Ecto neural progenitor cell (in vitro differentiated cells): ENCODE measurements at regions not wholly inside any gene's neighbourhood (a gene's known extent, or its start where the extent isn't known, plus 50 kb on each side); places are given as distances from the start of the nearest gene placed in this dataset.
"Not testable (repeated sequence)": the region's sequence is repeated elsewhere in the genome, so short reads cannot be mapped to it uniquely, and the experiment has no call there.

Experiments used
- DNase-seq: peaks from one replicate; pipeline ENCODE4 v3.0.0-alpha.2; 2018; ENCODE audit warnings: low spot score

GRCh38 chr11:12585861-12586260 lies 88.4 kb upstream of the TEAD1 start:
- DNase-seq, result no peak

GRCh38 chr11:12587333-12587991 lies 86.8 kb upstream of the TEAD1 start:
- no peak for DNase-seq

- DNase-seq, result no peak
Observed at GRCh38 chr11:12591706-12592105, 82.5 kb upstream of the TEAD1 start.

GRCh38 chr11:12592283-12592682 lies 81.9 kb upstream of the TEAD1 start:
- no peak for DNase-seq

- not testable (repeated sequence) for DNase-seq
Observed at GRCh38 chr11:12595089-12595847, 79.0 kb upstream of the TEAD1 start.

- DNase-seq, result no peak
Observed at GRCh38 chr11:12598330-12599256, 75.6 kb upstream of the TEAD1 start.

GRCh38 chr11:12599408-12600143 lies 74.6 kb upstream of the TEAD1 start:
- DNase-seq, result peak; percentile 72

GRCh38 chr11:12600829-12601228 lies 73.4 kb upstream of the TEAD1 start:
- no peak for DNase-seq

GRCh38 chr11:12602421-12602820 lies 71.8 kb upstream of the TEAD1 start:
- DNase-seq, result no peak

GRCh38 chr11:12603143-12604088 lies 70.8 kb upstream of the TEAD1 start:
- no peak for DNase-seq

- no peak for DNase-seq
Observed at GRCh38 chr11:12604557-12605153, 69.6 kb upstream of the TEAD1 start.

GRCh38 chr11:12606597-12606996 lies 67.6 kb upstream of the TEAD1 start:
- DNase-seq, result no peak

- not testable (repeated sequence) for DNase-seq
Observed at GRCh38 chr11:12608678-12609077, 65.5 kb upstream of the TEAD1 start.

GRCh38 chr11:12611352-12611751 lies 62.9 kb upstream of the TEAD1 start:
- DNase-seq, result no peak

GRCh38 chr11:12617632-12618031 lies 56.6 kb upstream of the TEAD1 start:
- no peak for DNase-seq

- no peak for DNase-seq
Observed at GRCh38 chr11:12618743-12619540, 55.3 kb upstream of the TEAD1 start.

GRCh38 chr11:12623869-12624268 lies 50.4 kb upstream of the TEAD1 start:
- DNase-seq, result no peak
